GM12891 (cell line): ENCODE measurements at regions not wholly inside any gene's neighbourhood (a gene's known extent, or its start where the extent isn't known, plus 50 kb on each side); places are given as distances from the start of the nearest gene placed in this dataset.

ENCODE experiments used
- PAX5 ChIP-seq: IDR thresholded peaks from 2 replicates; pipeline ENCODE4 v1.6.1; 2011; ENCODE audit warnings: low read length, moderate library complexity, mild to moderate bottlenecking; ENCODE audit not compliant: insufficient read depth, severe bottlenecking
- POLR2A ChIP-seq: IDR thresholded peaks from 2 replicates; pipeline ENCODE4 v1.6.1; 2011; ENCODE audit warnings: low read depth, low read length, control low read depth
- POLR2AphosphoS5 ChIP-seq: IDR thresholded peaks from 2 replicates; pipeline ENCODE4 v1.6.1; 2011; ENCODE audit warnings: low read depth, low read length, control low read depth
- POU2F2 ChIP-seq: IDR thresholded peaks from 2 replicates; pipeline ENCODE4 v1.6.1; 2011; ENCODE audit warnings: low read depth, mild to moderate bottlenecking, control low read depth, low read length, moderate library complexity
- TAF1 ChIP-seq: IDR thresholded peaks from 2 replicates; pipeline ENCODE4 v1.6.1; 2011; ENCODE audit warnings: low read depth, low read length, control low read depth

- no peak for TF ChIP-seq TAF1
- no peak for TF ChIP-seq POLR2A
- TF ChIP-seq POU2F2: no peak
- TF ChIP-seq POLR2AphosphoS5: no peak
- no peak for TF ChIP-seq PAX5
These were observed 84.6 kb downstream of the RMI2 start for GRCh38 chr16:11429823-11430222.
